Inferior parietal cortex (tissue), 1 donor: ENCODE measurements at regions not wholly inside any gene's neighbourhood (a gene's known extent, or its start where the extent isn't known, plus 50 kb on each side); places are given as distances from the start of the nearest gene placed in this dataset.

Source experiments
- DNase-seq: peaks from one replicate; pipeline ENCODE4 v3.0.0-alpha.2; 2016; ENCODE audit errors: extremely low spot score

DNA sequence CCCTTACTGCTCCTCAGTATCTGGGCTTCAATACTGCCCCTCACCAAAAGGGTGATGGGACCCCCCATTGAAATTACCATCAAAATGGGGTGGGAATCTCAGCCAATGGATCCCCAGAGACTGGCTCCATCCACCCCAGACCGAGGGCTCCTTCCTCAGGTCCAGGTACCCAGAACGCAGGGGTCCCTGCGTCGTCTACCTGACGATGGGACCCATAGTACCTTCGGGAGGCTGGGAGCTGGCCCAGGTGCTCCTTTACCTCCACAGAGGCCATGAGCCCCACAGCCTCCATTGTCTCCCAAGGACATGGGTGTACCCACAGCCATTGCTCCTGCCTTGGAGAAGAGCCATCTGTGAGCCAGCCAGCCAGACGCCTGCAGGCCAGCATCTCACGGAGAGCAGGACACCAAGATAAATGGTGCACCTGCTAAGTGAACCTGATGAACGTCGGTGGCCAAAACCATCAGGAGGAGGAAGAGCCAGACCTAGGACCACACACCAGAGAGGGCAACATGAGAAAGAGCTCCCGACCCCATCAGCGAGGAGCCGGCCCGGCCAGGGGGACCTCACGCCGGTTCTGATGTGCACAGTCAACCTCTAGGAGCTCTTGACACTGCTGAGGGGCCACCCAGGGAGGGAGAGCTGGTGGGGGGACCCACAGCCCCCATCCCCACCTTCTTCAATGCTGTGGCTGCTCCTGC lies 156.8 kb upstream of the SOX1 start:
- DNase-seq: no peak

DNA sequence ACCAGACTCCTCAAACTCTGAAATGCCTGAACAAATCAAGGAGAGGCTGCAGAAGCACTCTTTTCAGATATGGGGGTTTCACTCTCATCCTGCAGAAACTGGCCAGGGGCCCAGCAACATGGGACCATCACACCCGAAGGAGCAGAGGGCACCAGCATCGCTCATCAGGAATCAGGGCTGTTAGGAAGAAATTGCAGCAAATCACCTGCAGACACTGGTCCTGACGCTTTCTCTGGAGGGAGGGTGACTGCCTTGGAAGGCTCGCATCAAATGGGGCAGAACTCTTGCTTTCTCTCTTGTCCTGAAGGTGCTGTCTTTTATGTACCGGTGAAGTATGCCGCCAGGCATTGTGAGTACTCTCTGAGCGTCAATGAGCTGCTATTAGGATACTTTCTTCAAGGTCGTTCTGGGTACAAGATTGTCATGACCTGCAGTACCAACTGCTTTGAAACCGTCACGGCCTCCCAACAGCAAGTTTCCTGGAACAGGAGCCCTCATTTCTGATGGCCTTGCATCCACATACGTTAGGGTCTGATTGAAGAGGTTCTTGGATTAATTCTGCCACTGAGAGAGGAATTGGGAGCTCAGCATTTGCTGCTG lies 155.7 kb upstream of the SOX1 start:
- no peak for DNase-seq

DNA sequence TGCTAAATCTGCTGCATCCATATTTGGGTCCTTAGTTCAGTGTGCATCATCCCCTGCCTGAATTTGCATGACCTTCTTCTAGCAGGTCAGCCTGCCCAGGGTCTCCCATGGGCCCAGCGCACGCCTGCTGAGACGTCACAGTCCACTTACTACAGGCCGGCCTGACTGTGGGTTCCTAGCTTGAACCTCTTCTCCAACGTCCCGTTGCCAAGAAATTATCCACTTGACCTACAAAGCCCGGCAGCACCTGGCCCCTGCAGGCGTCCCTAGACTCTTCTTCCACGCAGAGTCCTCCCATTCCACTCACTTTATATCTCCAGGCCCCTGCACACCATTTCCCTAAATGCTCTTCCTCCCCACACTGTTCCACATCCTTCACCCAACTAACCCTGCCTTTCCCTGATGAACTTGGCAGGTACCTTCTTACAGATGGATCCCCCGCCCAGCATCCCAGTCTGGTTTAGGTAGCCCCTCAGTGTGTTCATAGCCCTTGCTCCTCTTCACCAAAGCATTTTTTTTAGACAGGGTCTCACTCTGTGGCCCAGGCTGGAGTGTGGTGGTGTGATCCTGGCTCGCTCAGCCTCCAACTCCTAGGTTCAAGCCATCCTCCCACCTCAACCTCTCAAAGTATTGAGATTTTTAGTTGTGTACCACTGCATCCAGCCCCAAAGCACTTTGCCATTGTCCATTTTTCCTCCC lies 155.0 kb upstream of the SOX1 start:
- DNase-seq: no peak

DNA sequence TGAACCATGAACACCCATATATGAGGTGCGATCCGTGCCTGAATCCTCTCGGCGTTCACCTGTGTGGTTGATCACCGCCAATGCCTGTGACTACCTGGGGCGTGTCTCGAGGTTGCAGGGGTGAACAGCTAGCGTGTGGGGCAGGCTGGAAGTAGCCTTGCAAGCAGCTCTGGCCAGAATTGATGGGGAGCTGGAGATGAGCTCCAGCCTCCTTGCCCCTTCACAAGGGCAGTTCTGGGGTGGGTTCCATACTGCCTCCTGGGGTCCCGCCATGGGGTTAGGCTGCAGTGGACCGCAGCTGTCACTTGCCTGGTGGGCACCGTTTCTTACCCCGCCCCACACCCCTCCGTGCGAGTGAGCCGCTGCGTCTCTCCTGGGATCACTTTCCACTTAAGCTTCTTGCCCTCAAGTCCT lies 154.5 kb upstream of the SOX1 start:
- DNase-seq: no peak

DNA sequence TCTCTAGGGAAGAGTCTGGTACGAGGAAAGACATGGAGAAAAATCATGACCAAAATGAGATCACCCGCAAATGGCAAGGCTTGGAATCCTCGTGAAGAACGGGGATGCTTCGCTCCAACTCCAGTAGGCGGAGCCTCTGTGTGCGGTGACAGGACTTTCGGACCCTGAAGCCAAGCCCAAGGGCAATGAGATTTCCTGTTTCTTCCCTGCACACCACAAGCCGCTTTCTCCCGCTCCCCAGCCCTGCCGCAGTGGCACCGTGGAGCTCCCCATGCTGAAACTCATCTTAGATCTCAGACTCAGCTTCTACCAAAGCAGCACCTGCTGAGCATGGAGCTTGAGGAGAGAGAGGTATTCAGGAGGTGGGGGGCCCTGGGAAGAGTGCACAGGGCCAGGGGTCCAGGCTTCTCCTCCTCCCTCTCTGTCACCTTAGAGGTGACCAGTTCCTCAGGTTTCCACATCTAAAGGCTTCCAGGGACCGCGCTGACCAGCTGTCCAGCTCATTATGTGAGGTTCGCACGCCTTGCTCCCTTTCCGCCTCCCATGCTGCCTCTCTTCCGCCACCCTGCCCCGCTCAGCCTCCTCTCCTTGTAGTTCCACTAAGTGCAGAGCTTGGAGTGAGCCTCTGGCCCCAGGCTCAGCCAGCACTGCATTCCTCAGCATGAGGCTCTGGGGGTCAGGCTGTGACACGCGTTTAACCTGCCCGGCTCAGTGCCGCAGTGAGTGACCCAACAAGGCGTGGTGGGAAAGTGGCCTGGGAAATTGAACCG lies 153.8 kb upstream of the SOX1 start:
- no peak for DNase-seq

DNA sequence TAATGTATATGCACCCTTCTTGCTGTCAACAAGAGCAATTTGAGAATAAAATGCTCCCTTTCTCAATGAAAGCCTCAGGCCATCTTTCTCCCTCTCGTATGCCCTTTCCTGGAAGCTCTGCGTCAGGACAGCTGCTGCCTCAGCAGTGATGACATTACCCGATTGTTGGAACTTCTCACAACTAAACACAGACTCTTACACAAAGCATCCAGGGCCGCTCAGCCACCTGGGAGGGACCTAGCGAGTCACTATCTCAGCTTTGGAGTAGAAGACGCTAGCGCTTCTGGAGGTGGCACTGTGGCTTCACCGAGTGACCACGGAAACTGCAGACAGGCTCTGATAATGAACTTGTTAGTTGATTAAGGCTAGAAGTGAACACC lies 153.2 kb upstream of the SOX1 start:
- no peak for DNase-seq

DNA sequence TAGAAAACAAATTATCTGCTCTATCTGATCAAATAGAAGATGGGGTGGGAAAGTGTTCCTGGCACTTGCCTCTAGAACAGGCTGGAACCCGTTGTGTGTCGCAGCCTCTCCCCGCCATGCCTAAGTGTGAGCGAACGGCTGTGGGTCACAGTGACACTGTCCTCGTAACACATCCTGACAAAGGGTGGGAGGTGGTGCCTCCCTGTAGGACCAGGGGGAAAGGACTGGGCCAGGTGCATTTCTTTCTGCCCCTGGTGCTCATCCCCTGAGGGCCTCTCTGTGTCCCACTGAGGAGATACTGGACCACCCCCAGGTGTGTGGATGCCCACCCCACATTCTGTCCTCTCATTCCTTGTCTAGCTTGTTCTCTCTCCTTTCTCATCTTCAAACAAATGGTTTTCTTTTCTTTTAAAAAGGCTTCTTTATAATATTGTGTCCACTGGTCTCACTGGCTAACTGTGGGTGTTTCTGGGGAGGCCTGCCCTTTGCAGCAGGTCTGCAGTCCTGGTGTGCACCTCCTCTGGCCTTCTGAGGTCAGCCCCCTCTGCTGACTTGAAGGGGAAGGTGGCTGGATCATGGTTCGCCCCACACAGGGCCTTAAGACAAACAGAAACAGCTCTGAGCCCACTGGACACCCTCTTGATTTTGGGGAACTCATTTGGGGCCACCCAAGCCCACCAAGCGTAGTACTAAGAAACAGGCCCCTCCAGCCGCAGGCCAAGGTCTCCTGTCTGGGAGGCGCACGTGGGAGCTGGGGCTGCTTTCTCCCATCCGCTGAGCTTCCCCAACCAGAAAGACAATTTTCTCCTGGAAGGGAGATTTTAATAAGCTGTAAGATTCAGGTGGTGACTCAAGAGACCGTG lies 152.5 kb upstream of the SOX1 start:
- no peak for DNase-seq

DNA sequence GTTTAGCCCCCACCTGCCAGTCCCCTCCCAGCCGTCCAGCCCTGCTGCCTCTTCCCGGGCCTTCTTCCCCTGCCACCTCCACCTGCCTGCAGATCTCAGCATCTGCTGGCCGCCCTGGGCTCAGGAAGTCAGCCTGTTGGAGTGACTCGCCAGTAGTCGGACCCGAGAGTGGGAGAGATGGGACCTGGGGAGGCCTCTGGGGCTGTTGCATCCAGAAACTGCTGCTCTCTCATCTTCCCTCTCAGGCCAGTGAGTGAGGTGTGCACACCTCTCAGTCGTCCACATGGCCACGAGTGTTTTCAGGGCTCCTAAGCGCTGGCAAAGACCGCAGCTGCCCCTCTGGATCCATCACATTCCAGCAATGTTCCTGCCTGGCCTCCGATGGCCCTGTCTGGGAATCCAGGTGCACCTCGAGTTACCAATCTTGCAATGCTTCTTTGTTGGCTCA lies 151.8 kb upstream of the SOX1 start:
- no peak for DNase-seq

DNA sequence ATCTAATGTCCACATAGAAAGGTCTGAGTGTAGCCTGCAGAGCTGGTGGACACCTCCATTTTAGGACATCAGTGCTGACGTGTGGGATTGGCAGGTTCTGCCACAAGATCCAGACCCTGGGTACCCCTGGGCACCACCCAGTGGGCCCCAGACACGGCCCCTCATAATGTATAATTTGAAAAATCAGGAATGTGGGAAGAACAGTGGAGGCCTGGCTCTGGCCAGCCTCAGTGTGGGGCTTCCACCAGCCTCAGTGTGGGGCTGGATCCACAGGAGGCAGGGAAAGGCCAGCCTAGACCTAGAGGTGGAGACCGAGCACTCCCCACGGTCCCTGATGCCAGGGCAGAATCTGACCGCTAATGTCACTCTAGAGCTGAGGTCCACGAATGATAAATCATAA lies 150.7 kb upstream of the SOX1 start:
- no peak for DNase-seq

DNA sequence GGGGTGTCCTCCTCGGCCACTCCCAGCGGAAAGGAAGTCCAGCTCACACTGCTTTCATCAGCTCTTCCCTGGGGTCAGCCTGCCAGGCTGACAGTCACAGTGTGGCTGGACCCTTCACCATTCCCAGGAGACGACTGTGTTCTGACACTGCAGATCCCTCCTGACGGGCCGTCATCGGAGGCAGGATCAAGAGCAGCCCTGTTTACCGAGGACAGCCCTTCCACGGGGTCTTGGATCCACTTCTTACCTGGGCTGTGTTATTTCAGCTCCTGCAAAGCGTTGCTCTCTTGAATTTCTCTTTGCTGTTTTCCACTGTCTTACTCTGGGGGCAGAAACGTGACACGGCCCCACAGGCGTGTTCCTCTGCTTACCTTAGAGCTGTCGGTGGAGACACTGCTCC lies 149.9 kb upstream of the SOX1 start:
- no peak for DNase-seq

DNA sequence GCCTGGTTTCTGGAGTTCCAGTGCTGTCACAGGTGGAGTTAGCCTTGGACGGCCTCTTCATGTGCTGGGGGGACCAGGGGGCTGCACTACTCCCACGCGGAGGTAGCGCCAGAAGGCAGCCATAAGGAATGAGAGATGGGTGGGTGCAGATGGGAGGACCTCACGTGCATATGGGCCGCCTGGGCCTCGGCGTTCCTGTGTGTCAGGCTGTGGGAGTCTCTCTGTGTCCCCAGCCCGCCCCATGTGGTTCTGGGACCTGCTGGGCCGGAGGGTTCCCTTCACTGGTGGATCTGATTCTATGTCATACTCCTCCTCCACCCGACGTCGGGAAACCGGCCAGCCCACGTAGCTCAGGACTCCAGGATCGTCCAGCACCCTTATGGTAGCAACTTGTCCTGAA lies 149.0 kb upstream of the SOX1 start:
- no peak for DNase-seq

DNA sequence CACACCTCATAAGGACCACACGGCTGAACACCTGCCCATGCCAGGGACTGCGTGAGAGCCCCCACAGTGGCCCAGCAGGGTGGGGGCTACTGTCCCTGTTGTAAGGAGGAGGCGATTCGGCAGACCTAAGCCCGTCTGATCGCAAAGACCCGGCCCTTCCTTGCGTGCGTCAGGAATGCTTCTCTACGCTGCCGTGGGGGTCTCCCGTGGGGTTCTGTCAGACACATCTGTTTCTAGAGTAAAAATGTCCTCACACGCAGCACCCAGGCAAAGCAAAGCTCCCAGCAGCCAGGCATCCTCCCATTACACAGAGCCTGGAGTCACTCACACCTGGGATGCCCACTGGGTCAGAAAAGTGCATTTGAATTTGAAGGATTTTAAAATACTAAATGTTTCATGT lies 147.7 kb upstream of the SOX1 start:
- DNase-seq: no peak

DNA sequence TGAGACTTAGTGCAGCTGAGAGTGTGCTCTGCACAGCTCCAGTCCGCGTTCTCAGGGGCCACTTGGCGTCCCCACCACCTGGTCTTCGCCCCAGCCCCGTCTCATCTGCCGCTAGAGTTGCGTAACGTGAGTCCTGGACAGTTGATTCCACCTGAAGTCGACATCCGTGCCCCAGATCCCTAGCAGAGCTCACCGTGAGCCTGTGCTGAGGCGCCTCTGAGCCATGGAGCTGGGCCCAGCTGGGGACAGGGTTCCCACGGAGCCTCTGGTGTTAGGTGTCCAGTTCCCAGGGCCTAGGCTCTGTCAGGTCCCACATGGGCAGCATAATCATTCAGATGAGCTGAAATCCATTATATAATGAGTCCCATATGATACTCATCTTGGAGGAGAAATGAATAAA lies 147.1 kb upstream of the SOX1 start:
- DNase-seq: no peak

DNA sequence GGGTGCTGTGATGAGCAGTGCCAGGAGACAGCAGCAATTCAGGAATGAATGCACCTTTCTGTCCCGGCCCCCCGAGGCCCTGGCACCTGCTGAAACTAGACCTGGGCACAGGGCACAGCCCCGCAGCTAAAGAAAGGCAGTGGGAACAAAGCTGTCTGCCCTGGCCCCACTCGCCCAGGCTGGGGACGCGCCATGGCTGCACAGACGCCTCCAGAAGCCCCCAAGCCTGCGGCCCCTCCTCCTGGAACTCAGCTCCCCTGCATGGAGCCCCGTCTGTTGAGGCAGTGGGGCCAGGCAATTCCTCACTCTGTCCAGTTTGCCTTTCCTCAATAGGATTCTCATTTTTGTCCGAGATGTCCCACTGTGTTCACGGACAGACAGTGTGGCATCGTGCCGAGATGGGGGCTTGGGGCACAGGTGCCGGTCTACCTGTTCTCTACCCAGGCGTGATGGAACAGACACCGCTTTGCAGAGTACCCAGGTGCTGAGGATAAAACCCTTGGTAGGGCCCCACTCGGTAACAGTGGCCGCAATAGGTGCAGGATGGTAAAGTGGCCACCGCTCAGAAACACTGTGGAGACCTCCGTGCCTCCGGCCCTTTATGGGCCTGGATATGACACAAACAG lies 146.5 kb upstream of the SOX1 start:
- DNase-seq: no peak

DNA sequence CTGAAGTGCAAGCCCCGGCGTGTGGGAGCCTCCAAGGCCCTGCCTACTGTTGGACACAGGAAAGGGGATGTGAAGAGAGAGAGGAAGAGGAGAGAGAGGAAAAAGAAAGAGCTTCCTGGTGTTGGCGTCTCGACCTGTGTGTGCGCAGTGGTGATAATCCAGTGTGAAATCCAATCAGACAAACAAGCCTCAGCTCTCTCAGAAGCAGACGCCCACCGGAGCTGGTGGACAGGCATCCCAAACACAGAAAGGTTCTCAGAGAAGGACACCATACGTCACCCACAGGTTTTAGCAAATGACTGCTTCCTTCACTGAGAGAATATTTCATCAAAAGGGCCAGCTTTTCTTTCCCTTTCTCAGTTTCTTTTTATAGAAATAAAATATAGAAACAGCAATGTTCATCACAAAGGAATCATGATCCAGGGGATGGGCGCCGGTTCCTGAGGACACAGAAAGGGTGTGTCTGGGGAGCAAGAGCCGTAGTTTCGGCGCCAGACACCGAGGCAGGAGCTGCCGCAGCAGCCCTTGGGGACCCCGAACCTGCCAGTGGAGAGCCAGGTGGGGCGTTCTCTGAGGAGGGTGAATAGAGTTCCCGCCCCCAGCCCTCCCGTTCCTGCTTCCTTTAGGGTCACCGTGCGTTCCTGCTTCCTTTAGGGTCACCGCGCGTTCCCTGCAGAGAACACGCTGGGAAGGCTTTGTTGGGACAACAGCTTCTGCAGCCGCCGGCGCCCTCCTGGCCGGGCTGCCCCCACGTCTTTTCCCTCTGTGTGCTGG lies 145.8 kb upstream of the SOX1 start:
- no peak for DNase-seq

DNA sequence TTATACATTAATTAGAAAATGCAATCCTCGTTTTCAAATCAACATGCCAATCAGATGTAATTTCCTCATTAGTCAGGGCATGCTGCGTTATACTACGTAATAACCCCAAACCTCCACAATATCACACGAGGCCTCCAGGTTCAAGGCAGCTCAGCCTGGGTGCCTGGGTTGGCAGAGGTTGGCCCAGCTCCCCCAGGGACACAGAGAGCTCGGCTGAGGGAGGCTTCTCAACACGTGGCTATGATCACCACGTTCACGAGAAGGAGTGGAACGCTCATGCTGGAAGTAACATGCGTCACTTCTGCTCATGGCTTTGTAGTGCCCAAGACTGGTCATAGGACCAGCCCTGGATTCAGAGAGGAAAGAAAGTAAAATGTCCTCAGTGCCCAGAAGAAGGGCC lies 144.9 kb upstream of the SOX1 start:
- no peak for DNase-seq

DNA sequence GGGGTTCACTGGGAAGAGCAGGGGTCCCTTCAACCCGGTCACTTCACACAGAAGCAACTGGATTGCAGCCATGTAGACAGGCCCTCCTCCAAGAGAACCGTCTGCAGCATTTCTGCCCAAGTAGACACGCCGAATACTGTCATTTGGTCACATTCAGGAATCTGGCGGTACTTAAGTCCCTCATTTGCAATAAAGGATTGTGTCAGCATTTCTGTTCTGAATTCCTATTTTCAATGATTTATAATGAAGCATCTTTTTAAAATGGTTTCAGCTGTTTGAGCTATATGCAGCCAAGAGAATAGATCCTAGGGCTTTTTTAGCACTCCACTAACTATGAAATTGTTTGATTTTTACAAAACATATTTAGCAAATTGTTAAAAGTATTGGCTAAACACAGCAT lies 143.5 kb upstream of the SOX1 start:
- no peak for DNase-seq

DNA sequence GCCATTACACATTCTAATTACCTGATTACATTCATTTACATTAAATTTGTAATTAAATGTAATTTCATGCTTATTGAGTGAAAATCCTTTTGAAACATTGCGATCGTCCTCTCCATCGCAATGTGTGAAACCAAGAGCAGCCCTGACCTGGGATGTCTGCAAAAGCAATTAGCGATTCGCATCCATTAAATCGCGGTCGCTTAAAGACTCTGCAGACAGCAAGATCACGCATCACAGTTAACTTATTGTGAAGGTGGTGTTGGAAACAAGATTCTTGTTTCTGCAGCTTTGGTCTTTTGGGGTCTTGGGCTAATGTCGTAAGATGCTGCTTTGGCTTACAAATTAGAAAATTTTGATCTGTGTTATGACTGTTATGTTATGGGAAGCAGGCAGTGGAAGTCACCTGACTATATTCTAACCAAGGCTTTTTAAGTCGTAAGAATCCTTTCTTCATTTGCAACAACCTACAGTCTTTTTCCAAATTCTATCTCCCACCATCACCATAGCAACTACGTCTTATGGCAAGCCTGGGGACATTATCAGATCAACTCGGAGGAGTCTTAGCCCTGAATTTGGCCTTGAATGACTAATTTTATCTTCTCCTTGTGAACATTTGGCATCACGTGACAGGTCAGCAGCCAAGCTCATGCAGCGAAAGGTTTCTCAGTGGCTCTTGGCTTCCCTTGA lies 142.8 kb upstream of the SOX1 start:
- DNase-seq: no peak

DNA sequence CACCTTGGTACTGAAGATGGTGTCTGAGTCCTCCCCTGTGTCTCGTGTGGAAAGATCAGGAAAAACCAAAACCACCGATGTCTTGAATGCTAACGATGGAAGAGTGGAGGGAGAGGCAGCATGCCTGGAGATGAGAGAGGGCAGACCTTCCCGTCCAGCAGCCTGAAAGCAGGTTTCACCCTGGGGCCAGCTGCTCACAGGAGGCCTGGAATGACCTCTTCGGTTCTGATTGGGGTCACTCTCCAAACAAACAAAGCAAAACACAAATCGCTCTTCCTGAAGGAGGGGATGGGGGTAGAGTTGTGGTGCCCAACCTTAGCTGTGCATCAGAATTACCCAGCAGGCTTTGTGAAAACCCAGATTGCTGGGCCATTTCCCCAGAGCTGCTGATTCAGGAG lies 142.3 kb upstream of the SOX1 start:
- DNase-seq: no peak
